HCEC 1CT (cell line): ENCODE measurements at regions not wholly inside any gene's neighbourhood (a gene's known extent, or its start where the extent isn't known, plus 50 kb on each side); places are given as distances from the start of the nearest gene placed in this dataset.

Experiments
- DNase-seq: peaks from one replicate; pipeline ENCODE4 v3.0.0-alpha.2; 2017

GRCh38 chr2:67462738-67463496, 65.8 kb downstream of the ETAA1 start:
- no peak for DNase-seq

GRCh38 chr2:67463810-67464209, 66.7 kb downstream of the ETAA1 start:
- no peak for DNase-seq

- DNase-seq = no peak
These were observed 68.5 kb downstream of the ETAA1 start for GRCh38 chr2:67465623-67466022.

- DNase-seq = no peak
These were observed 69.6 kb downstream of the ETAA1 start for GRCh38 chr2:67466734-67467133.

GRCh38 chr2:67471681-67472080, 74.5 kb downstream of the ETAA1 start:
- DNase-seq = no peak

- peak; percentile 71 for DNase-seq
These were observed 80.0 kb downstream of the ETAA1 start for GRCh38 chr2:67476809-67477790.

- DNase-seq = no peak
These were observed 82.1 kb downstream of the ETAA1 start for GRCh38 chr2:67479261-67479660.

GRCh38 chr2:67485431-67485830, 88.3 kb downstream of the ETAA1 start:
- no peak for DNase-seq

GRCh38 chr2:67486041-67486796, 89.1 kb downstream of the ETAA1 start:
- DNase-seq = no peak

- no peak for DNase-seq
These were observed 90.9 kb downstream of the ETAA1 start for GRCh38 chr2:67487993-67488392.

GRCh38 chr2:67489396-67489795, 92.3 kb downstream of the ETAA1 start:
- peak; percentile 72 for DNase-seq

GRCh38 chr2:67498931-67499330, 101.8 kb downstream of the ETAA1 start:
- DNase-seq = no peak

GRCh38 chr2:67499989-67500388, 102.9 kb downstream of the ETAA1 start:
- DNase-seq = no peak

GRCh38 chr2:67500541-67500940, 103.4 kb downstream of the ETAA1 start:
- DNase-seq = no peak

GRCh38 chr2:67502346-67503065, 105.4 kb downstream of the ETAA1 start:
- DNase-seq = peak; percentile 17

GRCh38 chr2:67503066-67503795, 106.1 kb downstream of the ETAA1 start:
- DNase-seq = peak; percentile 97

- DNase-seq = no peak
These were observed 113.6 kb downstream of the ETAA1 start for GRCh38 chr2:67510745-67511144.

GRCh38 chr2:67514515-67514914, 117.4 kb downstream of the ETAA1 start:
- peak; percentile 72 for DNase-seq

- no peak for DNase-seq
These were observed 117.9 kb downstream of the ETAA1 start for GRCh38 chr2:67515056-67515455.

- DNase-seq = no peak
These were observed 118.4 kb downstream of the ETAA1 start for GRCh38 chr2:67515538-67515937.

- no peak for DNase-seq
These were observed 119.2 kb downstream of the ETAA1 start for GRCh38 chr2:67516362-67516761.
